ENCODE measurements at regions not wholly inside any gene's neighbourhood (a gene's known extent, or its start where the extent isn't known, plus 50 kb on each side); places are given as distances from the start of the nearest gene placed in this dataset.
"Not testable (repeated sequence)": the region's sequence is repeated elsewhere in the genome, so short reads cannot be mapped to it uniquely, and the experiment has no call there.

DNA sequence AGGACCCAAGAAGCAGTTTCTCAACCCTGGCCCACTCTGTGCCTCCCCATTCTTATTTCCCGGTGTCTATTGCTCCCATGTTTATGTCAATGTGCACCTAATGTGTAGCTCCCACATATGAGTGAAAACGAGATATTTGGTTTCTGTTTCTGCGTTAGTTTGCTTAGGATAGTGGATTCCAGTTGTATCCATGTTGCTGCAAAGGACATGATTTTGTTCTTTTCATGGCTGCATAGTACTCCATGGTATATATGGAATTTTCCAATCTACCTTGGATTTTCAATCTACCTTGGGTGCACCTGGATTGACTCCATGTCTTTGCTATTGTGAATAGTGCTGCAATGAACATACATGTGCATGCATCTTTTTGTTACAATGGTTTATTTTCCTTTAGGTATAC lies 119.8 kb upstream of the CTSV start:
- TF ChIP-seq, protein P1, sequence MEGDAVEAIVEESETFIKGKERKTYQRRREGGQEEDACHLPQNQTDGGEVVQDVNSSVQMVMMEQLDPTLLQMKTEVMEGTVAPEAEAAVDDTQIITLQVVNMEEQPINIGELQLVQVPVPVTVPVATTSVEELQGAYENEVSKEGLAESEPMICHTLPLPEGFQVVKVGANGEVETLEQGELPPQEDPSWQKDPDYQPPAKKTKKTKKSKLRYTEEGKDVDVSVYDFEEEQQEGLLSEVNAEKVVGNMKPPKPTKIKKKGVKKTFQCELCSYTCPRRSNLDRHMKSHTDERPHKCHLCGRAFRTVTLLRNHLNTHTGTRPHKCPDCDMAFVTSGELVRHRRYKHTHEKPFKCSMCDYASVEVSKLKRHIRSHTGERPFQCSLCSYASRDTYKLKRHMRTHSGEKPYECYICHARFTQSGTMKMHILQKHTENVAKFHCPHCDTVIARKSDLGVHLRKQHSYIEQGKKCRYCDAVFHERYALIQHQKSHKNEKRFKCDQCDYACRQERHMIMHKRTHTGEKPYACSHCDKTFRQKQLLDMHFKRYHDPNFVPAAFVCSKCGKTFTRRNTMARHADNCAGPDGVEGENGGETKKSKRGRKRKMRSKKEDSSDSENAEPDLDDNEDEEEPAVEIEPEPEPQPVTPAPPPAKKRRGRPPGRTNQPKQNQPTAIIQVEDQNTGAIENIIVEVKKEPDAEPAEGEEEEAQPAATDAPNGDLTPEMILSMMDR (IDR thresholded peaks at IDR 0.05) = not testable (repeated sequence)
- TF ChIP-seq, protein P2, sequence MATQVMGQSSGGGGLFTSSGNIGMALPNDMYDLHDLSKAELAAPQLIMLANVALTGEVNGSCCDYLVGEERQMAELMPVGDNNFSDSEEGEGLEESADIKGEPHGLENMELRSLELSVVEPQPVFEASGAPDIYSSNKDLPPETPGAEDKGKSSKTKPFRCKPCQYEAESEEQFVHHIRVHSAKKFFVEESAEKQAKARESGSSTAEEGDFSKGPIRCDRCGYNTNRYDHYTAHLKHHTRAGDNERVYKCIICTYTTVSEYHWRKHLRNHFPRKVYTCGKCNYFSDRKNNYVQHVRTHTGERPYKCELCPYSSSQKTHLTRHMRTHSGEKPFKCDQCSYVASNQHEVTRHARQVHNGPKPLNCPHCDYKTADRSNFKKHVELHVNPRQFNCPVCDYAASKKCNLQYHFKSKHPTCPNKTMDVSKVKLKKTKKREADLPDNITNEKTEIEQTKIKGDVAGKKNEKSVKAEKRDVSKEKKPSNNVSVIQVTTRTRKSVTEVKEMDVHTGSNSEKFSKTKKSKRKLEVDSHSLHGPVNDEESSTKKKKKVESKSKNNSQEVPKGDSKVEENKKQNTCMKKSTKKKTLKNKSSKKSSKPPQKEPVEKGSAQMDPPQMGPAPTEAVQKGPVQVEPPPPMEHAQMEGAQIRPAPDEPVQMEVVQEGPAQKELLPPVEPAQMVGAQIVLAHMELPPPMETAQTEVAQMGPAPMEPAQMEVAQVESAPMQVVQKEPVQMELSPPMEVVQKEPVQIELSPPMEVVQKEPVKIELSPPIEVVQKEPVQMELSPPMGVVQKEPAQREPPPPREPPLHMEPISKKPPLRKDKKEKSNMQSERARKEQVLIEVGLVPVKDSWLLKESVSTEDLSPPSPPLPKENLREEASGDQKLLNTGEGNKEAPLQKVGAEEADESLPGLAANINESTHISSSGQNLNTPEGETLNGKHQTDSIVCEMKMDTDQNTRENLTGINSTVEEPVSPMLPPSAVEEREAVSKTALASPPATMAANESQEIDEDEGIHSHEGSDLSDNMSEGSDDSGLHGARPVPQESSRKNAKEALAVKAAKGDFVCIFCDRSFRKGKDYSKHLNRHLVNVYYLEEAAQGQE (IDR thresholded peaks at IDR 0.05; ENCODE audit: insufficient read depth in 1 of 2, low read depth in 2 of 2, low read length in 1 of 2) = not testable (repeated sequence)

Measured in Panc1 (cell line).